Neuronal stem cell (in vitro differentiated cells): ENCODE measurements at regions not wholly inside any gene's neighbourhood (a gene's known extent, or its start where the extent isn't known, plus 50 kb on each side); places are given as distances from the start of the nearest gene placed in this dataset.

Experiments
- DNase-seq: peaks from one replicate; pipeline ENCODE4 v3.0.0-alpha.2; 2013; ENCODE audit warnings: low spot score
- H2AFZ ChIP-seq: one replicate; pipeline ENCODE4 v1.6.1; 2013; ENCODE audit warnings: mild to moderate bottlenecking, low read length, inconsistent platforms
- H2AK5ac ChIP-seq: 2 replicates; pipeline ENCODE4 v1.6.1; 2013; ENCODE audit warnings: low read depth, mild to moderate bottlenecking, inconsistent platforms, low read length, moderate library complexity, mixed read lengths
- H2BK120ac ChIP-seq: 2 replicates; pipeline ENCODE4 v1.6.1; 2013; ENCODE audit warnings: low read depth, mild to moderate bottlenecking, inconsistent platforms, low read length, moderate library complexity, mixed read lengths
- H2BK12ac ChIP-seq: one replicate; pipeline ENCODE4 v1.6.1; 2013; ENCODE audit warnings: low read length, inconsistent platforms
- H2BK15ac ChIP-seq: 2 replicates; pipeline ENCODE4 v1.6.1; 2013; ENCODE audit warnings: mild to moderate bottlenecking, low read length, inconsistent platforms, mixed read lengths
- H2BK5ac ChIP-seq: one replicate; pipeline ENCODE4 v1.6.1; 2013; ENCODE audit warnings: inconsistent platforms, mild to moderate bottlenecking, low read length, moderate library complexity
- H3K14ac ChIP-seq: one replicate; pipeline ENCODE4 v1.6.1; 2013; ENCODE audit warnings: low read length, inconsistent platforms
- H3K18ac ChIP-seq: 2 replicates; pipeline ENCODE4 v1.6.1; 2013; ENCODE audit warnings: low read length, inconsistent platforms
- H3K23ac ChIP-seq: 2 replicates; pipeline ENCODE4 v1.6.1; 2013; ENCODE audit warnings: low read depth, mild to moderate bottlenecking, mixed read lengths, low read length, inconsistent platforms; ENCODE audit not compliant: poor library complexity
- H3K27ac ChIP-seq: replicated peaks from 3 replicates; pipeline ENCODE4 v1.5.1; 2013; ENCODE audit warnings: low read length, inconsistent platforms
- H3K27me3 ChIP-seq, 3 experiments: 2 replicates each; pipeline ENCODE4 v1.6.1; 2013; ENCODE audit warnings: low read length in 3 of 3, mild to moderate bottlenecking in 2 of 3, inconsistent platforms in 1 of 3, low read depth in 1 of 3, mixed read lengths in 1 of 3, moderate library complexity in 1 of 3; ENCODE audit not compliant: control insufficient read depth in 3 of 3, insufficient read depth in 3 of 3
- H3K36me3 ChIP-seq, 2 donors: replicated peaks in 1 of 2; 2 replicates each; pipeline ENCODE4 v1.6.1; 2013; ENCODE audit warnings: low read length in 2 of 2; ENCODE audit not compliant: control insufficient read depth in 2 of 2, insufficient read depth in 2 of 2
- H3K4ac ChIP-seq: 2 replicates; pipeline ENCODE4 v1.6.1; 2013; ENCODE audit warnings: inconsistent platforms, mild to moderate bottlenecking, low read length, moderate library complexity
- H3K4me1 ChIP-seq, 2 donors: 1 replicate in 1 of 2; 2 replicates in 1 of 2; pipeline ENCODE4 v1.6.1; 2013; ENCODE audit warnings: low read length in 2 of 2, low read depth in 1 of 2; ENCODE audit not compliant: control insufficient read depth in 2 of 2, insufficient read depth in 1 of 2
- H3K4me2 ChIP-seq: one replicate; pipeline ENCODE4 v1.6.1; 2013; ENCODE audit warnings: mild to moderate bottlenecking, low read length, inconsistent platforms; ENCODE audit not compliant: insufficient read depth, poor library complexity, severe bottlenecking
- H3K4me3 ChIP-seq, 2 donors: 2 replicates each; pipeline ENCODE4 v1.5.1; 2013; ENCODE audit warnings: low read length in 2 of 2, mild to moderate bottlenecking in 2 of 2, inconsistent platforms in 1 of 2, moderate library complexity in 1 of 2
- H3K79me1 ChIP-seq: one replicate; pipeline ENCODE4 v1.6.1; 2013; ENCODE audit warnings: low read depth, mild to moderate bottlenecking, inconsistent platforms, low read length, moderate library complexity
- H3K9ac ChIP-seq: one replicate; pipeline ENCODE4 v1.6.1; 2013; ENCODE audit warnings: mild to moderate bottlenecking, low read depth, low read length, inconsistent platforms; ENCODE audit not compliant: poor library complexity
- H3K9me3 ChIP-seq, 2 donors: replicated peaks in 1 of 2; 2 replicates each; pipeline versions ENCODE3 to v1.6.1; 2013; ENCODE audit warnings: low read length in 2 of 2, mild to moderate bottlenecking in 2 of 2, inconsistent platforms in 1 of 2, low read depth in 1 of 2, mixed read lengths in 1 of 2, moderate library complexity in 1 of 2; ENCODE audit not compliant: control insufficient read depth in 2 of 2, insufficient read depth in 1 of 2
- H4K8ac ChIP-seq: one replicate; pipeline ENCODE4 v1.6.1; 2013; ENCODE audit warnings: low read depth, mild to moderate bottlenecking, inconsistent platforms, low read length, moderate library complexity
- H4K91ac ChIP-seq: one replicate; pipeline ENCODE4 v1.6.1; 2013; ENCODE audit warnings: low read length, low read depth, mild to moderate bottlenecking, inconsistent platforms; ENCODE audit not compliant: poor library complexity
- whole genome bisulfite sequencing, 2 donors: extraction: QIAGEN DNeasy Blood & Tissue Kit; methylation state at CpG; one replicate each; pipeline ENCODE4 v1.1.7; 2013; ENCODE audit warnings: missing lambda C conversion rate in 2 of 2, mixed read lengths in 1 of 2; ENCODE audit not compliant: insufficient read length in 2 of 2, insufficient replicate concordance in 1 of 2; ENCODE audit errors: extremely low coverage in 2 of 2; 5-methylcytosine and 5-hydroxymethylcytosine counted together

DNA sequence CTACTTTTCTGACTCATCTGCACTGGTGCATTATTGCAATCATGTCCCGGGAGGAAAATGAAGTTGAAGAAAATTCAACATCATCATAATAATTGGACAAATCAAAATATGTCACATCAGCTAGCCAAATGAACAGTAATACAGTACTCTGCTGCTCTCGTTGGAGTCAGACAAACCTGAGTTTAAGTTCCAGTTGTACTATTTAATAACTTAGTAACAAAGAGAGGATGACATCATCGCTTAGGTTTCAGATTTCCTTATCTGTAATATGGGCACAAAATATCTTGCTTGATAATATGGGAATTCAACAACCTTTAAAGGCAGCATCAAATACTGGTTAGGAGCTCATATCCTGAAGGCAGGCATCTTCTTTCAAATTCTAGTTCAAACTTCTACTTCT lies 1248.9 kb upstream of the ACO1 start:
- H3K27ac ChIP-seq = no peak overlapping the region

GRCh38 chr9:31136524-31136923 lies 1247.9 kb upstream of the ACO1 start:
- H2BK12ac ChIP-seq = no peak overlapping the region
- H2AK5ac ChIP-seq = no peak overlapping the region
- no peak overlapping the region for H3K23ac ChIP-seq
- no peak overlapping the region for H3K14ac ChIP-seq
- no peaks in the 10 kb centered on the region for H3K79me1 ChIP-seq
- H3K4ac ChIP-seq = no peak overlapping the region
- no peak overlapping the region for H4K91ac ChIP-seq
- no peak overlapping the region for H3K4me2 ChIP-seq
- no peak overlapping the region for H3K18ac ChIP-seq
- no peak overlapping the region for H4K8ac ChIP-seq
- no peak for DNase-seq
- no peaks in the 10 kb centered on the region for H3K4me1 ChIP-seq
- no peak overlapping the region for H2AFZ ChIP-seq
- no peaks in the 10 kb centered on the region for H3K9me3 ChIP-seq
- H3K27me3 ChIP-seq = no peaks in the 10 kb centered on the region
- H3K4me3 ChIP-seq = no peak overlapping the region
- H2BK5ac ChIP-seq = no peak overlapping the region
- WGBS, 2 donors = no CpG with 5 or more reads among the region's 2 CpGs
- H3K36me3 ChIP-seq = no peaks in the 10 kb centered on the region
- no peak overlapping the region for H2BK120ac ChIP-seq
- H3K9ac ChIP-seq = no peak overlapping the region
- no peak overlapping the region for H2BK15ac ChIP-seq
- H3K27ac ChIP-seq = no peak overlapping the region

More for the DNA sequence above, 1248.9 kb upstream of the ACO1 start:
- Histone ChIP-seq H2BK12ac (no peak overlapping the region), H2BK120ac (no peak overlapping the region), H3K14ac (no peak overlapping the region), H4K8ac (no peak overlapping the region), H2BK5ac (no peak overlapping the region), H3K36me3 (no peaks in the 10 kb centered on the region), H3K27me3 (no peaks in the 10 kb centered on the region), H3K18ac (no peak overlapping the region), H2AFZ (no peak overlapping the region), H3K4ac (no peak overlapping the region), H3K4me3 (no peak overlapping the region), H3K23ac (no peak overlapping the region), H2BK15ac (no peak overlapping the region), H3K79me1 (no peaks in the 10 kb centered on the region), H3K4me2 (no peak overlapping the region), H2AK5ac (no peak overlapping the region), H4K91ac (no peak overlapping the region), H3K9me3 (no peaks in the 10 kb centered on the region), H3K9ac (no peak overlapping the region), H3K4me1 (no peaks in the 10 kb centered on the region)
- DNase-seq = no peak
- no CpG with 5 or more reads among the region's 3 CpGs for WGBS, 2 donors

DNA sequence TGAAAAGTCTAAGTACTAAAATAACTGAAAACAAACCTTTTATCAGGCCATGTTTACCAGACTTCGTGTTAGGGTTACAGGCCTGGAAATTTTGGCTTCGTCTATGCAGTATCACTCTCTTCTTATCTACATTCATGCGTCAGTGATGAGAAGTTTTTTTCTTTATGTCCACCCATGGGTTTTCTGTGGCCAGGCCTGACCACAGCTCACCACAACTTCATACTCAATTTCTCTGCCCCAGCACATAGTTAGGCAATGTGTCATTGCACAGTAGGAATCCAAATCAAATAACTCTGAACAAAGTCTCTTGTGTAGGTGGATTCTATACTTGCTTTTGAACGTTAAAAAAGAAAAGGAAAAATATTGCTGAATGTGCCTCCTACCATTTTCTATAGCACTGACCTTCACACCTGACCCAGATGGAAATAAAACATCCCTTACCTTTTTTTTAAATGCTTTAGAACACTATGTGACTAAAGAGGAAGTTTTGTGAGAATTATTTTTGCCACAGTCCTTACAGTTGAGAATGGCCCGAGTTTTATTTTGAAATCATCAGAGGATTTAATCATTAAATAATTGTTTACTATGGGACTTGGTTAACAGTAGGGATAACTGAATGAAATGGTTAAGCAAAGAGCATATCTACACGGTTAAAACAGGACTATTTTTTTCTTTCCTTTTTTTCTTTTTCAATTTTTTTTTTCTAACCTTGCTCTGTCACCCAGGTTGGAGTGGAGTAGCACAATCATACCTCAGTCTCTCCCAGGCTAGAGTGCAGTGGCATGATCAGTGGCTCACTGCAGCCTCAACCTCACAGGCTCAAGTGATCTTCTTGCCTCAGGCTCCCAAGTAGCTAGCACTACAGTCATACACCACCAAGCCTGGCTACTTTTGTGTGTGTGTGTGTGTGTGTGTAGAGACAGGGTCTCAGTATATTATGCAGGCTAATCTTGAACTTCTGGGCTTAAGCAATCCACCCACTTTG lies 1247.0 kb upstream of the ACO1 start:
- Histone ChIP-seq H3K27me3 (no peaks in the 10 kb centered on the region), H2BK12ac (no peak overlapping the region), H2BK120ac (no peak overlapping the region), H3K4ac (no peak overlapping the region), H3K9ac (no peak overlapping the region), H3K27ac (no peak overlapping the region), H4K8ac (no peak overlapping the region), H3K9me3 (no peaks in the 10 kb centered on the region), H4K91ac (no peak overlapping the region), H3K4me2 (no peak overlapping the region), H2AK5ac (no peak overlapping the region), H3K18ac (no peak overlapping the region), H3K4me1 (no peaks in the 10 kb centered on the region), H3K23ac (no peak overlapping the region), H3K79me1 (no peaks in the 10 kb centered on the region), H3K14ac (no peak overlapping the region), H2BK15ac (no peak overlapping the region), H2BK5ac (no peak overlapping the region), H2AFZ (peak overlapping the region; percentile 11), H3K4me3 (no peak overlapping the region), H3K36me3 (no peaks in the 10 kb centered on the region)
- no CpG with 5 or more reads among the region's 6 CpGs for WGBS, 2 donors
- DNase-seq = no peak

DNA sequence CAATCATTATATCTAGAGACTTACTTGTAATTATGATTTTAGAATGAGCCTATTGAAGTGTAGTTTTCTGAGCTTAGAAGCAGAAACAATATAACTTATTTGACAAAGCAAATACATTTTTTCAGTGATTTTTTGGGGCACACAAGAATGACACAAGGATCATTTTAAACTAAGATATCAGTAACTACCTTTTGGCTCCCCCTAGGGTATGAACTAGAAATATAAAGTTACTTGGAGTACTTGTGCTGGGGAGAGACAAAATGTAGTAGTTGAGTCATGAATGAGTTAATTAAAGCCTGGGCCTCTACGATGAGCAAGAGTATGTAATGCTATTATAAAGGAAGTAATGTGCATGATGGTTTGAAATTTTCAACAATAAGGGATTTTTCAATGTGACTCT lies 1244.1 kb upstream of the ACO1 start:
- no peak overlapping the region for H2AFZ ChIP-seq
- H4K91ac ChIP-seq = no peak overlapping the region
- no peak for DNase-seq
- no peak overlapping the region for H3K4ac ChIP-seq
- H3K36me3 ChIP-seq = no peaks in the 10 kb centered on the region
- no peak overlapping the region for H3K23ac ChIP-seq
- H3K9me3 ChIP-seq = no peaks in the 10 kb centered on the region
- no peak overlapping the region for H2AK5ac ChIP-seq
- H2BK120ac ChIP-seq = no peak overlapping the region
- H3K18ac ChIP-seq = no peak overlapping the region
- H2BK15ac ChIP-seq = no peak overlapping the region
- H2BK5ac ChIP-seq = no peak overlapping the region
- no peak overlapping the region for H4K8ac ChIP-seq
- H3K27ac ChIP-seq = no peak overlapping the region
- no peak overlapping the region for H3K9ac ChIP-seq
- no peak overlapping the region for H3K4me2 ChIP-seq
- H3K4me3 ChIP-seq = no peak overlapping the region
- H3K14ac ChIP-seq = no peak overlapping the region
- WGBS, 2 donors = no CpG with 5 or more reads among the region's 1 CpG
- H3K79me1 ChIP-seq = no peaks in the 10 kb centered on the region
- no peaks in the 10 kb centered on the region for H3K27me3 ChIP-seq
- no peaks in the 10 kb centered on the region for H3K4me1 ChIP-seq
- no peak overlapping the region for H2BK12ac ChIP-seq
